H9 (cell line): ENCODE measurements at regions not wholly inside any gene's neighbourhood (a gene's known extent, or its start where the extent isn't known, plus 50 kb on each side); places are given as distances from the start of the nearest gene placed in this dataset.

Experiments used
- DNase-seq: peaks from one replicate; pipeline ENCODE4 v3.0.0-alpha.2; 2017
- H2AFZ ChIP-seq: one replicate; pipeline ENCODE4 v1.6.1; 2013; ENCODE audit warnings: mild to moderate bottlenecking, low read length, control low read depth, moderate library complexity
- H2AK5ac ChIP-seq: 2 replicates; pipeline ENCODE4 v1.6.1; 2013; ENCODE audit warnings: low read length, control low read depth, mixed read lengths; ENCODE audit not compliant: insufficient read length
- H2BK120ac ChIP-seq: one replicate; pipeline ENCODE4 v1.6.1; 2013; ENCODE audit warnings: low read depth, mild to moderate bottlenecking, low read length, control low read depth, inconsistent platforms; ENCODE audit not compliant: poor library complexity, severe bottlenecking
- H2BK12ac ChIP-seq: 2 replicates; pipeline ENCODE4 v1.6.1; 2013; ENCODE audit warnings: low read length, control low read depth, mixed read lengths, low read depth; ENCODE audit not compliant: insufficient read length
- H2BK15ac ChIP-seq: 2 replicates; pipeline ENCODE4 v1.6.1; 2013; ENCODE audit warnings: low read depth, low read length, control low read depth
- H2BK20ac ChIP-seq: one replicate; pipeline ENCODE4 v1.6.1; 2013; ENCODE audit warnings: low read depth, mild to moderate bottlenecking, low read length, control low read depth, inconsistent platforms; ENCODE audit not compliant: poor library complexity, severe bottlenecking
- H2BK5ac ChIP-seq: 2 replicates; pipeline ENCODE4 v1.6.1; 2013; ENCODE audit warnings: low read length, control low read depth, mixed read lengths; ENCODE audit not compliant: insufficient read length
- H3K14ac ChIP-seq: 2 replicates; pipeline ENCODE4 v1.6.1; 2013; ENCODE audit warnings: low read length, control low read depth; ENCODE audit not compliant: insufficient read depth
- H3K18ac ChIP-seq: 2 replicates; pipeline ENCODE4 v1.6.1; 2013; ENCODE audit warnings: low read depth, mild to moderate bottlenecking, mixed read lengths, low read length, control low read depth; ENCODE audit not compliant: insufficient read length
- H3K23ac ChIP-seq: 2 replicates; pipeline ENCODE4 v1.6.1; 2013; ENCODE audit warnings: low read length, control low read depth, mixed read lengths, low read depth; ENCODE audit not compliant: insufficient read length
- H3K23me2 ChIP-seq: 2 replicates; pipeline ENCODE4 v1.6.1; 2013; ENCODE audit warnings: low read depth, mild to moderate bottlenecking, mixed read lengths, low read length, control low read depth; ENCODE audit not compliant: insufficient read length, poor library complexity, severe bottlenecking
- H3K27ac ChIP-seq: 2 replicates; pipeline ENCODE4 v1.5.1; 2013; ENCODE audit warnings: low read length, control low read depth, mixed read lengths, low read depth; ENCODE audit not compliant: insufficient read length
- H3K27me3 ChIP-seq: 2 replicates; pipeline ENCODE4 v1.6.1; 2013; ENCODE audit warnings: low read length, control low read depth, inconsistent platforms; ENCODE audit not compliant: insufficient read depth
- H3K4ac ChIP-seq: 2 replicates; pipeline ENCODE4 v1.6.1; 2013; ENCODE audit warnings: low read depth, mild to moderate bottlenecking, control low read depth, inconsistent platforms, low read length, moderate library complexity
- H3K4me1 ChIP-seq: 2 replicates; pipeline ENCODE4 v1.6.1; 2013; ENCODE audit warnings: low read length, control low read depth, inconsistent platforms; ENCODE audit not compliant: insufficient read depth
- H3K4me2 ChIP-seq: 2 replicates; pipeline ENCODE4 v1.6.1; 2013; ENCODE audit warnings: low read length, control low read depth, mixed read lengths; ENCODE audit not compliant: insufficient read length, insufficient read depth
- H3K56ac ChIP-seq: 2 replicates; pipeline ENCODE4 v1.6.1; 2013; ENCODE audit warnings: low read depth, mild to moderate bottlenecking, mixed read lengths, low read length, control low read depth; ENCODE audit not compliant: insufficient read length
- H3K79me1 ChIP-seq: 2 replicates; pipeline ENCODE4 v1.6.1; 2013; ENCODE audit warnings: low read depth, mild to moderate bottlenecking, moderate library complexity, low read length, control low read depth, inconsistent platforms; ENCODE audit not compliant: insufficient read depth, poor library complexity, severe bottlenecking
- H3K79me2 ChIP-seq: 2 replicates; pipeline ENCODE4 v1.6.1; 2013; ENCODE audit warnings: low read length, control low read depth, inconsistent platforms; ENCODE audit not compliant: insufficient read depth
- H3K9ac ChIP-seq: 2 replicates; pipeline ENCODE4 v1.6.1; 2013; ENCODE audit warnings: low read length, control low read depth, mixed read lengths; ENCODE audit not compliant: insufficient read length; ENCODE audit errors: extremely low read depth
- H3K9me3 ChIP-seq: one replicate; pipeline ENCODE4 v1.6.1; 2013; ENCODE audit warnings: low read depth, low read length, inconsistent platforms; ENCODE audit not compliant: control insufficient read depth
- H3T11ph ChIP-seq: one replicate; pipeline ENCODE4 v1.6.1; 2013; ENCODE audit warnings: mild to moderate bottlenecking, low read length, control low read depth, inconsistent platforms
- H4K20me1 ChIP-seq: one replicate; pipeline ENCODE4 v1.6.1; 2013; ENCODE audit not compliant: control insufficient read depth, insufficient read length, insufficient read depth
- H4K5ac ChIP-seq: 2 replicates; pipeline ENCODE4 v1.6.1; 2013; ENCODE audit warnings: low read depth, mild to moderate bottlenecking, mixed read lengths, low read length, control low read depth; ENCODE audit not compliant: insufficient read length
- H4K8ac ChIP-seq: replicated peaks from 2 replicates; pipeline ENCODE4 v1.6.1; 2013; ENCODE audit warnings: low read length, control low read depth, mixed read lengths, low read depth; ENCODE audit not compliant: insufficient read length
- H4K91ac ChIP-seq: 2 replicates; pipeline ENCODE4 v1.6.1; 2013; ENCODE audit warnings: low read depth, mild to moderate bottlenecking, moderate library complexity, mixed read lengths, low read length, control low read depth; ENCODE audit not compliant: insufficient read length
- H3K27ac Mint-ChIP-seq, 3 experiments: 2 replicates in 2 of 3; 3 replicates in 1 of 3; pipeline ENCODE4 v1.8.0; 2020 to 2021; ENCODE audit warnings: mixed read lengths in 3 of 3, mild to moderate bottlenecking in 1 of 3, moderate library complexity in 1 of 3
- H3K27me3 Mint-ChIP-seq: 2 replicates; pipeline ENCODE4 v1.8.0; 2021; ENCODE audit warnings: low read depth, mild to moderate bottlenecking, moderate library complexity, mixed read lengths
- H3K36me3 Mint-ChIP-seq, 3 experiments: 2 replicates in 2 of 3; 3 replicates in 1 of 3; pipeline ENCODE4 v1.8.0; 2020 to 2021; ENCODE audit warnings: low read depth in 3 of 3, mixed read lengths in 3 of 3; ENCODE audit not compliant: insufficient read depth in 1 of 3
- H3K4me1 Mint-ChIP-seq, 2 experiments: 2 replicates each; pipeline ENCODE4 v1.8.0; 2020; ENCODE audit warnings: mixed read lengths in 2 of 2
- H3K4me3 Mint-ChIP-seq, 2 experiments: 2 replicates in 1 of 2; 3 replicates in 1 of 2; pipeline ENCODE4 v1.8.0; 2020 to 2021; ENCODE audit warnings: mild to moderate bottlenecking in 2 of 2, mixed read lengths in 2 of 2, moderate library complexity in 1 of 2
- H3K9me3 Mint-ChIP-seq, 2 experiments: 2 replicates in 1 of 2; 3 replicates in 1 of 2; pipeline ENCODE4 v1.8.0; 2020; ENCODE audit warnings: mild to moderate bottlenecking in 2 of 2, mixed read lengths in 2 of 2, moderate library complexity in 1 of 2
- CTCF ChIP-seq: fragments of 200-600 bp; sonication (generic); conservative IDR thresholded peaks from 3 replicates; pipeline ENCODE4 v1.8.0; 2021; ENCODE audit warnings: antibody characterized with exemption, mild to moderate bottlenecking
- WGBS: extraction: QIAGEN DNeasy Blood & Tissue Kit; methylation state at CpG from one replicate; pipeline ENCODE4 v1.1.7; 2013; ENCODE audit warnings: missing lambda C conversion rate, low lambda C conversion rate, mixed read lengths; ENCODE audit not compliant: insufficient read length; ENCODE audit errors: extremely low coverage; 5-methylcytosine and 5-hydroxymethylcytosine counted together

GRCh38 chr16:65716737-65717700 lies 595.2 kb upstream of the CDH11 start:
- no peak overlapping the region for H3K56ac ChIP-seq
- no peaks in the 10 kb centered on the region for H3K79me2 ChIP-seq
- no peak overlapping the region for H2AFZ ChIP-seq
- H3K4me1 ChIP-seq: peaks cover 5% of the 10 kb centered on the region; the same call in 1 of the 2 replicates
- H4K20me1 ChIP-seq: no peaks in the 10 kb centered on the region
- DNase-seq: no peak
- H2BK12ac ChIP-seq: no peak overlapping the region
- no peaks in the 10 kb centered on the region for H3K9me3 ChIP-seq
- no peaks in the 10 kb centered on the region for H3K23me2 ChIP-seq
- H3T11ph ChIP-seq: no peak overlapping the region
- H4K8ac ChIP-seq: no peak overlapping the region
- no peak overlapping the region for H3K18ac ChIP-seq
- Mint-ChIP-seq H3K27me3 (peaks cover 5% of the 10 kb centered on the region), H3K27ac (no peak overlapping the region; a peak in 1 of 7 replicates), H3K9me3 (no peaks in the 10 kb centered on the region; a peak in 1 of 5 replicates), H3K4me1 (peaks cover 15 to 20% of the 10 kb centered on the region in 2 experiments), H3K4me3 (no peak overlapping the region), H3K36me3 (no peaks in the 10 kb centered on the region; a peak in 1 of 7 replicates)
- no peak overlapping the region for H3K9ac ChIP-seq
- no peak overlapping the region for H2BK20ac ChIP-seq
- no peaks in the 10 kb centered on the region for H3K79me1 ChIP-seq
- H2BK5ac ChIP-seq: no peak overlapping the region
- no peak overlapping the region for H3K27ac ChIP-seq
- H3K23ac ChIP-seq: no peak overlapping the region
- no peak overlapping the region for H3K4me2 ChIP-seq
- no peak overlapping the region for H4K5ac ChIP-seq
- no peak overlapping the region for H2BK15ac ChIP-seq
- WGBS: no CpG with 5 or more reads among the region's 8 CpGs
- H2BK120ac ChIP-seq: no peak overlapping the region
- no peak overlapping the region for H3K4ac ChIP-seq
- no peaks in the 10 kb centered on the region for H3K27me3 ChIP-seq
- TF ChIP-seq CTCF: no peak
- H2AK5ac ChIP-seq: no peak overlapping the region
- H4K91ac ChIP-seq: no peak overlapping the region
- H3K14ac ChIP-seq: no peak overlapping the region
